HG03457 (cell line): ENCODE measurements at regions not wholly inside any gene's neighbourhood (a gene's known extent, or its start where the extent isn't known, plus 50 kb on each side); places are given as distances from the start of the nearest gene placed in this dataset.
A peak's percentile ranks its signal among the peaks of the same experiment; 100 is the strongest.

Experiments used
- ATAC-seq: cut with Tn5 transposase; IDR thresholded peaks from one replicate; pipeline ENCODE4 v1.9.1; 2021; ENCODE audit warnings: moderate number of reproducible peaks; ENCODE audit not compliant: unreplicated experiment

DNA sequence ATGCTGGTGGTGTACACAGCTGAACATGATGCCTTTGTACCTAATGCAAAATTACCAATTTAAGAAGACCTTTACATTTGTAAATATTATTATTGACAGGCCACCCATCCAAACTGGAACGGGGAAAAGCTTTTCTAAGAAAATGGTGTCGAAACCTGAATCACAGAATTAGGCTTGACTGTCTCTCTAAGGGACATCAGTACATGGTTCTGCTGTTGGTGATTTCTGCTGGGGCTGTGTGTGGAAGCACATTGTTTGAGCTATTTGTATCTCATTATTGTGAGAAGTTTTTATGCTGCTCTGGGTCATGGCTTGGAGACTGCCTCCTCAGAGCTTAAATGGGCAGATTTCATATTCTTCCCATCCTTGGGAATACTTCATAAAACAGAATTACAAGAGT lies 420.9 kb upstream of the POU3F3 start:
- ATAC-seq, result no peak

GRCh38 chr2:104433657-104434056 lies 420.3 kb upstream of the POU3F3 start:
- no peak for ATAC-seq

- peak; percentile 61 for ATAC-seq
Observed at GRCh38 chr2:104434318-104434792, 419.6 kb upstream of the POU3F3 start.

GRCh38 chr2:104434966-104435365 lies 418.9 kb upstream of the POU3F3 start:
- no peak for ATAC-seq

- ATAC-seq, result no peak
Observed at GRCh38 chr2:104438481-104438880, 415.4 kb upstream of the POU3F3 start.

DNA sequence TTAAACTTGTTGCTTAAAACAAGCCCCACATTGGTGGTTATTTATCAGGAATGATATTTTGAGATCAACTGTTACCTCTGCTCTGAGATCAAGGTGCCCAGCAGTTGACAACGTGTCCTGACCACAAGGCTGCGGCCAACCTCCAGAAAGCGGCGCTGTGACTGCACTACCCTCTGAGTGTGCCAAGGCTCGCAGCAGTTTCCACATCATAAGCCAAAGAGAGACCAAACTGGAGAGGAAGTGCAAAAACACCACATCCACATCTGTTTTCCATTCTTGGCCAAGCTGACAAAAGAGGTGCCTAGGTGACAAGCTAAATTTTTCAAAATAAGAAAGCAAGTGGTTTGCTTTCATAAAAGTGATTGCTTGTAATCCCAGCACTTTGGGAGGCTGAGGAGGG lies 410.8 kb upstream of the POU3F3 start:
- ATAC-seq, result no peak

DNA sequence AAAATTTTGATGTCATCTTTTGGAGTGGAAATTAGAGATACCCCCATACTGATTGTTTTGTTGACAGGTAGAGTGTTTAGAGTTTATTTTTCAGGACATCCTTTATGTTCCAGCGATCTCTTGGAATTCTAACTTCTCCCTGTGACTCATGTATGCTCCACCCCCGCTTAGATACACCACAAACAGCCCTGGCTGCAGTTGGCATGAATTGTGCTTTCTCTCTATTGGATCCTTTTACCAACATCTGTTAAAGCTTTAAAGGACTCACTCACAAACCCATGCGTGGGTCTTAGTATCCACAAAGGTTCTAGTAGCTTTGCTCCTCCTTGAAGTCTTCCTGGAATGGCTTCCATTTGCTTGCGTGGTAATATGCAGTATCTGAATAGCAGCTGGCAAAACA lies 409.5 kb upstream of the POU3F3 start:
- no peak for ATAC-seq

DNA sequence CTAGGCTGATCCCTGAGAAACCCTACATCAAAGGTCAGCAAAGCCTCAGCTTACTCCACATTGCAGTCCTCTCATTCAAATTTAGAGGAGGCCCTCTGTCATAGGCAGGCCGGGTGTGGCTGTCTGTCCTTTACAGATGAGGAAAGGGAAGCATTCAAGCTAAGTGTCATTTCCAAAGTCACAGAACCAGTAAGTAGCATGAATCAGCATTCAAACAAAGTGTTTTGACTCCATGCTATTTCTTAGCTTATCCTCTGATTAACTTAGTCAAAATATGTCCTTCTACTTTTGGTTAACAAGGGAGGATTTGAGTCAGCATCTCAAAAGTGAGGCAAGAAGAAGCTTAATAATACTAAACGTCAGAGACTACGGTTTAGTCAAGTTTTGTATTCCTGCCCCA lies 409.0 kb upstream of the POU3F3 start:
- ATAC-seq, result no peak

DNA sequence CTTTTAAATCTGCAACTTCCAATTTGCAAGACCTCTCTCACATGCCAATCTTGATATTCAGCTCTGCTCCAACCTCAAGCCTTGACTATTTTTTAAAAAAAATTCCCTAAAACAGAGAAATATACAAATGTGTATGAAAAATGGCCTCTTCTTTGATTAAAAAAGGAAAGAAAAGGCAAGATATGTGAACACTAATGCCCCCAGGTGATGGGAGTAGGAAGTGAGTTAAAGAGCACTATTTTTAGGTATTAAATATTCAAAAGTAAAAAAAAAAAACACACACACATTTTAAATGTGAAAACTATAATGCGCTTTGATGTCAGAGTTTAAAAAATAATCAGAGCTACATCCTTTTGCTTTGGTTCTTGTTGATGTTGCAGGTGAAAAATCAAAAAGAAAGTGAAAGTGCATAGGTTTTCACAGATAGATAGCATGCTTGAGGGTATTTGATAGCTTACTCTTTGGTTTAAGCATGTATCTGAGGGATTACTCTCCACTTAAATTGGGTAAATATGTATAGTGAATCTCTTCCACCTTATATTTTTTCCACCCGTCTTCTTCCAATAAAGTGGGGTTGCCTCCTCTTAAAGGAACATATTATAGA lies 406.0 kb upstream of the POU3F3 start:
- no peak for ATAC-seq

- ATAC-seq, result no peak
Observed at GRCh38 chr2:104448661-104449440, 405.1 kb upstream of the POU3F3 start.

- no peak for ATAC-seq
Observed at GRCh38 chr2:104452558-104452957, 401.4 kb upstream of the POU3F3 start.

GRCh38 chr2:104462731-104463130 lies 391.2 kb upstream of the POU3F3 start:
- ATAC-seq, result no peak

- ATAC-seq, result no peak
Observed at GRCh38 chr2:104465981-104466380, 387.9 kb upstream of the POU3F3 start.

DNA sequence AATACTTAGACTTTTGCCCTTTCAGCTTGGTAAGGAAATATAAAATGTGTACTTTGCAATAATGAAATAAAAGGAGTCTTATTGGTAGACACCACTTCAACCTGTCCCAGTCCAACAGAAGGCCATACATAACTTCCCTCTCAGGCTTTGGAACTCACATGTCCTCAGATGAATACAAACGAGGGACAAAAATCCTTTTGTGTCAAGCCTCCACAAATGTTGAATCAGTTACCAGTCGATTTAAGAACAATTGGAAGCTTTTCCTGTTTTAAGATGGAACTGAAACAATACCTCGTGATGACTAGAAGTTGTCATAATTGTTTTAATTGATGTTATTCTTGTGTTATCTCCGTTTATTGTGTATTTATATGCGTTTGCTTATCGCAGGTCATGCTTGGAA lies 385.1 kb upstream of the POU3F3 start:
- ATAC-seq, result no peak

DNA sequence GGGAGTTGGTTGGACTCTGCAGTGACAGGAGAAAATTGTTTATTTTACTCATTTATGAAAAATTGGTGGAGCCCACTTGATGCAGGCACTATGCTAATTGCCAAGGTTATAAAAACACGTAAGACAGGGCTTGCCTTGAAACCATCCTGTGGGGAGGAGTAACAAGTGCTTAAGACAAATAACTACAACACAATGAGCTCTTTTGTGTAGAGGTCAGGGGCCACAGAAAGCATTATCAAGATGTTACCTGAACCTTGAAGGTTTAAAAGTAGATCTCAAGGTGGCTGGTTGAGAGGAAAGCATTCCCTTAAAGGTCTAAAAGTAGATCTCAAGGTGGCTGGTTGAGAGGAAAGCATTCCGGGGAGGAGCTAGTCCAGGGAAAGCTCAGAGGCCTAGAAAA lies 381.8 kb upstream of the POU3F3 start:
- ATAC-seq, result no peak

- no peak for ATAC-seq
Observed at GRCh38 chr2:104473546-104473945, 380.4 kb upstream of the POU3F3 start.

DNA sequence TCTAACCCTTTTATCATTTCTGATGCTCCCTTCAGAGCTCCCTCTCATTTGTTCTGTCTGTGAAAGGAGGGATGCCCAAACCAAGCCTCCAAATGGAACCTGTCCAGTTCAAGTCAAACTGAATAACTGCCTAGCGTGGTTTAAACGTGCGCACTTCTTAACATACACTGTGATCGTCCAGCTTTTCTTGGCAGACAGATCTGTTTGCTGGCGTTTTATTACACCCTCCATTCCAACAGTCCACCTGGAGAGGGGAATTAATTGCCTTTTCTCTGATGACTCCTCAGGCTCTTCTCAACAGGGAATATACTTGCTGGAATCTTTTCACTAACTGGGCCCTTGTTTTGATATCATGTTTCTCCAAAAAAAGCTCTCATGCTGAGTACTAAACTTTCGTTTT lies 379.2 kb upstream of the POU3F3 start:
- no peak for ATAC-seq

DNA sequence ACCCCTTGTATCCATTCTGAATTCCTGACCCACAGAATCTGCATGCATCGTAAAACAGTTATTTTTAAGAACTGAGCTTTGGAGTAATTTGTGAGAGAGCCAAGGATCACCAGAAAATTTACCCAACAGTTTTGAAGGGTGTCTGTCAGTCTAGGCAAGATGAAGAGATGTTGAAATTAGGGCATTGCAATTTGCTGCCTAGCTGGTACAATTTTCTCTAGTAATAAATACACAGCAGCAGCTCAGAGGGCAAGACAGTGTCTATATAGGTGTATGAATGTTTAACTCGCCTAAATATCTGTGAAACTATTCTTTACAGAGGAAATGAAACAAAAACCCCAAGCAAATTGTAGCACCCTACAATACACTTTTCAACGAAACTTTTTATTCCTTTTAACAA lies 377.8 kb upstream of the POU3F3 start:
- ATAC-seq, result no peak

GRCh38 chr2:104476563-104476988 lies 377.3 kb upstream of the POU3F3 start:
- ATAC-seq, result no peak

GRCh38 chr2:104481341-104481740 lies 372.6 kb upstream of the POU3F3 start:
- ATAC-seq, result no peak

- no peak for ATAC-seq
Observed at GRCh38 chr2:104487366-104487765, 366.5 kb upstream of the POU3F3 start.

- no peak for ATAC-seq
Observed at GRCh38 chr2:104493698-104494097, 360.2 kb upstream of the POU3F3 start.

DNA sequence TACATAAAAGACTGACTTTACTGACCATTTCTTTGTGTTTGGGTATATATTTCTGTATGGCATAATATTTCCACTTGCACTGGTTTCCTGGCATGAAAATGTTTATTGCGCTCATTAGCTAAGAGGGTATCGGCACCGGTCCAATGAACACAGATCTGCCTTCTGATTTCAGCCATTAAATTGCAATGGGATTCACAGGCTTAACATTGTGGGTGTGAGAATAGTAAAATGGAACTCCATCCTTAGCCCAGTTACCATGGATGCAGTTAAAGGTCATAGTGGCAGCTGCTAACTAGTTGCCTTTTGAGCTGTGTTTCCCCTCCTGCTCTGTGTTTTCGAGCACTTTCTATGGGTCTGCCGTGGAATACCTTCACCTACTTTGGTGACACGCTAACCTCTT lies 352.6 kb upstream of the POU3F3 start:
- no peak for ATAC-seq
